ENCODE measurements at regions not wholly inside any gene's neighbourhood (a gene's known extent, or its start where the extent isn't known, plus 50 kb on each side); places are given as distances from the start of the nearest gene placed in this dataset.
"Not testable (repeated sequence)": the region's sequence is repeated elsewhere in the genome, so short reads cannot be mapped to it uniquely, and the experiment has no call there.

DNA sequence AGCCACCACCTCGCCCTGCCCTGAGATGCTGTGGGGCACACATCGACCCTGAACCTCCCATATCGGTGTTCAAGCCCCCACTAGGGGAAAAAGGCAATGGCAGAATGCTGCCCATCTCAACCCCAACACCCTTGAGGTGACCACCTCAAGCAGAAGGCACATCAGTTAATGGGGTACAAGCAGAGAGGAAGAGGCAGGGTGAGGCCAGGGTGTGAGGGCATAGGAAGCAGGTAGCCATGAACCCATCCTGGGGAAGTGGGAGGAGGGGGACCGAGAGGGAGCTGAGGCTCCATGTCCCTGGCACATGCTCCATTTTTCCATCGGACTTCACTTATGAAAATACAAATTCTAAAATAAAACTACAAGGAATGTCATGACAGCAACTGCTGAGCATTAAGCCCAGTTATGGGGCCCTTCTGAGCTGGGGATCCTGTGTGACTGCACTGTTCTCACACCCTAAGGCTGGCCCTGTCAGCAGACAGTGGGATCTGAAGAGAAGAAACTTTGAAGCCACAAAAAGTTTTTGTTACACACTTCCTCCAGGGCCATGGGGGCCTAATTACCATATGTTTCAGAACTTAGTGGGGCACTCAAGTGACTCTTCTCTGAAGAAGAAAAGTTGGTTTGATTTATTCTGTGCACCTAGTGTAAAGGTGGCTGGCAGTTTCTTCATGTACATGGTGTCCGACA is 68.2 kb upstream of the FAM241A start:
- no peak for DNase-seq (ENCODE audit: low spot score)

DNA sequence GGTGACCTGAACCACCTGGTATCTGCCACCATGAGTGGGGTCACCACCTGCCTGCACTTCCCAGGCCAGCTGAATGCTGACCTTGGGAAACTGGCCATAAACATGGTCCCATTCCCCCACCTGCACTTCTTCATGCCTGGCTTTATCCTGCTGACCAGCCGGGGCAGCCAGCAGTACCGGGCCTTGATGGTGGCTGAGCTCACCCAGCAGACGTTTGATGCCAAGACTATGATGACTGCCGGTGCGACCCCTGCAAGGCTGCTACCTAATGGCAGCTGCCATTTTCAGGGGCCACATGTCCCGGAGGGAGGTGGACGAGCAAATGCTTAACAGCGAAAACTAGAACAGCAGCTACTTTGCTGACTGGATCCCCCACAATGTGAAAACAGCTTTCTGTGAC is 67.5 kb upstream of the FAM241A start:
- DNase-seq (ENCODE audit: low spot score) = no peak

DNA sequence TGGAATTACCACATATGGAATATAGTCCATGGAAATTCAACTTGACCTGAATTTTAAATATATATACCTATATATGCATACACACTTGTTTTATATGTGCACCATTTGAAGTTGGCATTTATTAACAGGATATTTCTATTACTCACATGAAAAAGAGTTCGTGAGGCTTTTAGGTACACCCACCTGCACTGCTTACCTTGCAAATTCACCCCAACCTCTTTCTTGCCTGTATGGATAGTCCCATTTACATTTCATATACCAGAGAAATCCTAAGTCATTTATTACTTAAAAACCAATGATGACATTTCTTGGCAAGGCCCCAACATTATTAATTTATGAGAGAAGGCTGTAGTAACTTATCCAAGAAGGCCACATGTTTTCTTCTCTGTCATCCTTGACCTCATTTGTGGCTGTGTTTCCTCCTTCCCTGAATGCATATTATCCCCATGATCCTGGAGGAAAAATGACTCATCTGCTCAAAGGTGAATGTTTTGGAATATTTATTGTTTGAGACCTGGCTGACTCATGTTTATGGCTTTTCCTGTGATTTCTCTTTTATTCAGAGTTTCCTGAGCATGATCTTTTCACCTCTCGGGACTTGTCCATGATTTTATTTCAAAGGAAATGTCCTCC is 62.2 kb upstream of the FAM241A start:
- DNase-seq (ENCODE audit: low spot score) = peak; percentile 26

DNA sequence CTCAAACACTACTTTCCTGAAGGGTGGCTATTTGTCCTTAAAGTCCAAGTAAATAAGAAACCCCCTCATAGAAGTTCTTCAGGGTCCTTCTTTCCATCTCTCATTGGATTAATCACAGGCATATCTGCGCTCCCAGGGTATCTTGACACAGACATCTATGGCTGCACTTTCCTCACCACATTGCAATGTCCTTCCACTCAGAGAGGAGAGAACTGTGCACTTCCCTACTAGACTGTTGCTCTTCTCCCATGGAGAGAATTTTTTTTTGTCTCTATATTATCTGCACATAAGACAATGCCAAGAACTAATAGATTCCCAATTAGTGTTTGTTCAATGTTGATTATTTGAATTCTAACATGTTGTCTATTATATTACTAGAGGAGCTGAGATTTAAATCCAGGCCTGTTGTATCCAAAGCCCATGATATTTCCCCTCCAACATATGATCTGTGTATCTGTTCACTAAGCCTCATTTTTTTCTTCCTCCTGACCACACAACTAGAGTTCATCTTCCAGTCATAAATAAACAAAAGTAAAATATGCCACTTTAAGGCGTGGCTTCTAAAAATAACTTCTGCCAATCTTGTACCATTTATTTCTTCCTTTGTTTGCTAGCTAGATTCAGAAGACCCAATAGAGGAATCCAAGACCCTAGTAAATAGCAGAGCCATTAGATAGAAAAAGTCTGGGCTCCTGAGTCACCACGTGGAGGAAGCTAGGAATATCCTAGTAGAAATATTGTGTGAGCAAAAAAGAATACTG is 61.5 kb upstream of the FAM241A start:
- DNase-seq (ENCODE audit: low spot score) = no peak

DNA sequence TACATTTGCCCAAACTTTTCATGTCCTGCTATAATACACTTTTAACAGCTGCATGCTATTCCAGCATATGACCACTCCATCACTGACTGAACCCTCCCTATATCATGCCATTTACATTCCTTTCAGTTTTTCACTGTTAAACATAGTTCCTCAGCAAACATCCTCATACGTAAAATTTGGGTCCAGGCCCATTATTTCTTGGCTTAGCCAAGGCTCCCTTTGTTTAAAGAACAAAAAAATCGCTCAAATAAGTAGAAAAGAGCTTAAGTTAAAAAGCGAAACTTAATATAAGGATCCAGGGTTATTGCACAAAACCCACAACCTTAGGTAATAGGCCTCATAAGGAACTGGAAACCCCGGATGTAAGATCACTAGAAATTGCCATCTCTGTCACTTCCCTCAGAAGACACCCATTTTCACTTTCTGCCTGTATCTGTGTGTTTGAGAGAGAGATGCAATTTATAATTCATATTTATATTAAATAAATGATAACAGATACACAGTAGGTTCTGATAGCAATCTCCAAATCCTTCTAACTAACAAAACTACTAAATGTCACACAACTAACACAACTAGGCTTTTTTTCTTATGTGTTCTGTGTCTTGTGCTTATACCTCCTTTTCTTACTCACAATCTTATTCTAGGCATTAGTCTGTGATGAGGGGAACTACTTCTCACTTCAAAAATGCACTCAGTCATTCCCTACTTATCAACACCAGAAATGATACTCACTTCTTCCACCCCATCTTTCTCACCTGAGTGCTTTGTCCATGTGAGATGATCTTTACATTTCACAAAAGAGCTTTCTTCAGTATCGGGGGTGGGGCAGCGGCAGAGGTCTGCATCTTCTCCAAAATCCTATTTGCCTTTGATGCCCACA is 59.9 kb upstream of the FAM241A start:
- DNase-seq (ENCODE audit: low spot score) = no peak

DNA sequence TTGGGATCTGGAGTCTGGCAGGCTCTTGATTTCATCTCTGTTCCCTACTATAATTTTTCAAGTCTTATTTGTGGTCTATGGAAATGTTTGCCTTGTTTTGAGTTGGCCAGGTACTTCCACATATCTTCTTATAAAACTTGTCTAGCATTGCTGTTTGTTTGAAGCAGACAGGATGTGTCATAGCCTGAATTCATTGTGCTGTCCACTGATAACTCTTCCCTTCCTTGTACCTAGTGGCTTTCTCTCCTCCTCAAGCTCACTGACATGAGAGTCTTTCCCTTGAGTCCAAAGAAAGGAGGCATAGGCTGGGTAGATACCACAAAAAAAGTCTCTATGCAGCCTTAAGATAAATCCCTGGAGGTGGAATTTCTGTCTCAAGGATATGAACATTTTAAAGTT is 59.2 kb upstream of the FAM241A start:
- no peak for DNase-seq (ENCODE audit: low spot score)

DNA sequence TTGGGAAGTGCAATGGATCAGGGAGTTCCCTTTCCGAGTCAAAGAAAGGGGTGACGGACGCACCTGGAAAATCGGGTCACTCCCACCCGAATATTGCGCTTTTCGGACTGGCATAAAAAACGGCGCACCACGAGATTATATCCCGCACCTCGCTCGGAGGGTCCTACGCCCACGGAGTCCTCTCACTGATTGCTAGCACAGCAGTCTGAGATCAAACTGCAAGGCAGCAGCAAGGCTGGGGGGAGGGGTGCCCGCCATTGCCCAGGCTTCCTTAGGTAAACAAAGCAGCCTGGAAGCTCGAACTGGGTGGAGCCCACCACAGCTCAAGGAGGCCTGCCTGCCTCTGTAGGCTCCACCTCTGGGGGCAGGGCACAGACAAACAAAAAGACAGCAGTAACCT is 58.6 kb upstream of the FAM241A start:
- not testable (repeated sequence) for DNase-seq (ENCODE audit: low spot score)

DNA sequence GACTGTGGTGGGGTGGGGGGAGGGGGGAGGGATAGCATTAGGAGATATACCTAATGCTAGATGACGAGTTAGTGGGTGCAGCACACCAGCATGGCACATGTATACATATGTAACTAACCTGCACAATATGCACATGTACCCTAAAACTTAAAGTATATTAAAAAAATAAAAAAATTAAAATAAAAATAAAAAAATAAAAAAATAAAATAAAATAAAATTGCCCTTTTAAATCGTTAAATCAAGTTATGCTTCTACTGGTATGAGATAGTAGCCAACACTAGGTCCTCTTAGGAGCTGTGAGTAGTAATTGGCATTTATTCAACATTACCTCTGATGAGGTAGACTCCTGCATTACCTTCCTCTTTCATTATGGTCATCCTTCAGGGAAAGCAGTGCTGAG is 52.9 kb upstream of the FAM241A start:
- DNase-seq (ENCODE audit: low spot score) = not testable (repeated sequence)

DNA sequence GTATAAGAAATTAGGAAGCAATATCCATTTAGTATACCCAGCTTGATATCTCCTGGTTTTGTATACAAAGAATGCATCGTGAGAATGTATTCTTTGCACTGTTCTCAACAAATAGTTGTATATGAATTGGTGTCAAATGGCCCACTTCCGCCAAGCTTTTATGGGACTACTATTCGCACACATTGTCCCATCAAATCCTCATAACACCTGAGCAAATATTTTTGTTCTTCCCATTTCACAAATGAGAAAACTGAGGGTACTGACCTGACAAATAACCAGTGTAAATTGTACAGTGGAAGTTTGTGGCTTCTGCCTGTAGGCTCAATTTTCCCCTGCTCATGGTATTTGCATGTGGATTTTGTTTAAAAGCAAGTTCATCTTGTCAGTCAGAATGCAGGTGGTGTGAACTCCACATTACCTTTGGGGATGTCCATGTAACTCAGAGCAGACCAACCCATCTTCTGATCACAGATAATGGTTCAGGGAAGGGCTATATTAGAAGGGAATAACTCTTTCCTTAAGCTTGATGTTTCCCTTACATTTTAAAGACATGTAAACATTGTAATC is 51.5 kb upstream of the FAM241A start:
- DNase-seq (ENCODE audit: low spot score) = no peak

DNA sequence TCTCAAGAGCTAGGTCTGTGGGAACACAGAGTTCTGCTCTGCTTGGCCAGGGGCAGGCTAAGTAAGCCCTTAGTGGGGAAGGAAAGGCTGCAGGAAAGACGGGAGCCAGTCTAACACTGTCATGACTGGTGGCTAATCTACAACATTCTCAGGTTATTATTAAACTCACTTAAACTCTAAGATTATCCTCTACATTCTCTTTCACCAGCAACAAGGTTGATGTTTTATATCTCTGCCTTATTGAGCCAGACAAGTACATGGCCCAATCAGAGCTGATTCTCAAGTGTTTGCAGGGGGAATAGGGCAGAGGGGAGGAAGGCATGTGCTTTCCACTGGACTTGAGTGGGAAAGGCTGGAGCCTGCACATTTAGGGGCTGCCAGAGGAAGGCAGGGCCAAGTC is 50.9 kb upstream of the FAM241A start:
- DNase-seq (ENCODE audit: low spot score) = no peak
